SK-N-SH treated with all-trans-retinoic acid at 6 μM for 48 hours (cell line): ENCODE measurements at regions not wholly inside any gene's neighbourhood (a gene's known extent, or its start where the extent isn't known, plus 50 kb on each side); places are given as distances from the start of the nearest gene placed in this dataset.

Experiments used
- ATAC-seq: fragments of 200-7000 bp; cut with Tn5 transposase; 3 replicates; pipeline ENCODE4 v1.9.1; 2020; ENCODE audit warnings: mild to moderate bottlenecking, moderate library complexity
- CREB5 ChIP-seq: fragments of 250-450 bp; sonication (Bioruptor Pico); IDR thresholded peaks from 2 replicates; pipeline ENCODE4 v1.5.1; 2020; ENCODE audit warnings: low read depth, mild to moderate bottlenecking, moderate library complexity
- ISL1 ChIP-seq: fragments of 250-450 bp; sonication (Bioruptor Pico); IDR thresholded peaks from 2 replicates; pipeline ENCODE4 v2.1.2; 2022; ENCODE audit warnings: mild to moderate bottlenecking, moderate library complexity

- peak; percentile 84 for ATAC-seq
- TF ChIP-seq ISL1 (0 out of 2 replicates have a peak, but pooled peaks have one; percentile 7), CREB5 (CRISPR knock-in tag) (no peak)
These were observed 49.9 kb upstream of the PLEKHG3 start for GRCh38 chr14:64654246-64654900.
